PC-3 (cell line): ENCODE measurements at regions not wholly inside any gene's neighbourhood (a gene's known extent, or its start where the extent isn't known, plus 50 kb on each side); places are given as distances from the start of the nearest gene placed in this dataset.
A peak's percentile ranks its signal among the peaks of the same experiment; 100 is the strongest.
"Not testable (repeated sequence)": the region's sequence is repeated elsewhere in the genome, so short reads cannot be mapped to it uniquely, and the experiment has no call there.

Experiments
- ATAC-seq: fragments of 200-7000 bp; cut with Tn5 transposase; 2 replicates; pipeline ENCODE4 v1.9.1; 2020; ENCODE audit warnings: mild to moderate bottlenecking, moderate library complexity
- BruUV-seq: library from RNA; stranded (reverse); fragments of 400-500 nt; replicated peaks from 2 replicates; lab custom pipeline; 2021; lab: Mats Ljungman, UMichigan
- CTCF ChIA-PET: fragments of 300-600 bp; sonication (Branson Sonifier 250); formaldehyde crosslinking; loops from one replicate; lab custom pipeline; 2022; ENCODE audit warnings: antibody characterized with exemption; lab: Charles Lee
- POLR2A ChIA-PET: fragments of 300-600 bp; sonication (Branson Sonifier 250); formaldehyde crosslinking; loops from one replicate; lab custom pipeline; 2022; ENCODE audit warnings: antibody characterized with exemption; ENCODE audit not compliant: unreplicated experiment; lab: Charles Lee
- DNase-seq: peaks from one replicate; pipeline ENCODE4 v3.0.0-alpha.2; 2015
- H2AFZ ChIP-seq: fragments of 300-600 bp; sonication (generic); 2 replicates; pipeline ENCODE4 v1.6.0; 2016; ENCODE audit warnings: antibody characterized with exemption, low read length
- H3F3A ChIP-seq: fragments of 300-600 bp; sonication (generic); one replicate; pipeline ENCODE4 v1.6.0; 2017; ENCODE audit warnings: antibody characterized with exemption, low read length, control low read depth, mild to moderate bottlenecking; ENCODE audit not compliant: unreplicated experiment
- H3K27ac ChIP-seq: fragments of 300-600 bp; sonication (generic); 2 replicates; pipeline ENCODE4 v1.5.1; 2016; ENCODE audit warnings: mild to moderate bottlenecking, low read length
- H3K27me3 ChIP-seq: fragments of 300-600 bp; sonication (generic); 2 replicates; pipeline ENCODE4 v1.6.1; 2016; ENCODE audit warnings: low read length, mixed read lengths
- H3K36me3 ChIP-seq: fragments of 300-600 bp; sonication (generic); 2 replicates; pipeline ENCODE4 v1.6.1; 2016; ENCODE audit warnings: low read depth, mixed run types, low read length, mixed read lengths
- H3K4me1 ChIP-seq: fragments of 300-600 bp; sonication (generic); 2 replicates; pipeline ENCODE4 v1.5.1; 2016; ENCODE audit warnings: low read length; ENCODE audit not compliant: insufficient read depth
- H3K4me2 ChIP-seq: fragments of 300-600 bp; sonication (generic); 2 replicates; pipeline ENCODE4 v1.6.0; 2016; ENCODE audit warnings: low read length
- H3K4me3 ChIP-seq: fragments of 300-600 bp; sonication (generic); 2 replicates; pipeline ENCODE4 v1.5.1; 2016; ENCODE audit warnings: mild to moderate bottlenecking, low read length, mixed read lengths
- H3K79me2 ChIP-seq: fragments of 300-600 bp; sonication (generic); 2 replicates; pipeline ENCODE4 v1.6.1; 2017; ENCODE audit warnings: low read length, mixed read lengths
- H3K9ac ChIP-seq: fragments of 300-600 bp; sonication (generic); 2 replicates; pipeline ENCODE4 v1.6.0; 2016; ENCODE audit warnings: mild to moderate bottlenecking, low read length
- H3K9me2 ChIP-seq: fragments of 300-600 bp; sonication (generic); replicated peaks from 2 replicates; pipeline ENCODE4 v1.6.1; 2016; ENCODE audit warnings: mixed run types, low read length, mixed read lengths
- H3K9me3 ChIP-seq: fragments of 300-600 bp; sonication (generic); 2 replicates; pipeline ENCODE4 v1.6.1; 2016; ENCODE audit warnings: low read length, mixed read lengths
- H4K20me1 ChIP-seq: fragments of 300-600 bp; sonication (generic); 2 replicates; pipeline ENCODE4 v1.6.1; 2016; ENCODE audit warnings: low read length, mixed read lengths
- EZH2 ChIP-seq: fragments of 300-600 bp; sonication (generic); IDR thresholded peaks from one replicate; pipeline ENCODE4 v1.6.1; 2017; ENCODE audit warnings: antibody characterized with exemption, mild to moderate bottlenecking, low read length; ENCODE audit not compliant: unreplicated experiment
- EZH2phosphoT487 ChIP-seq: fragments of 300-600 bp; sonication (generic); IDR thresholded peaks from 2 replicates; pipeline ENCODE4 v1.6.1; 2018; ENCODE audit warnings: mild to moderate bottlenecking, antibody characterized with exemption, low read length, borderline replicate concordance
- intact Hi-C: fragments of 100-400 bp; cut with micrococcal nuclease; formaldehyde crosslinking; loops from 2 replicates; pipeline ENCODE4 v1.9.0; 2023
- TF ChIP-seq, protein P1 (sequence below): fragments of 300-600 bp; sonication (generic); conservative IDR thresholded peaks from 2 replicates; pipeline ENCODE4 v1.5.1; 2017; ENCODE audit warnings: antibody characterized with exemption, low read depth, mild to moderate bottlenecking, low read length

DNA sequence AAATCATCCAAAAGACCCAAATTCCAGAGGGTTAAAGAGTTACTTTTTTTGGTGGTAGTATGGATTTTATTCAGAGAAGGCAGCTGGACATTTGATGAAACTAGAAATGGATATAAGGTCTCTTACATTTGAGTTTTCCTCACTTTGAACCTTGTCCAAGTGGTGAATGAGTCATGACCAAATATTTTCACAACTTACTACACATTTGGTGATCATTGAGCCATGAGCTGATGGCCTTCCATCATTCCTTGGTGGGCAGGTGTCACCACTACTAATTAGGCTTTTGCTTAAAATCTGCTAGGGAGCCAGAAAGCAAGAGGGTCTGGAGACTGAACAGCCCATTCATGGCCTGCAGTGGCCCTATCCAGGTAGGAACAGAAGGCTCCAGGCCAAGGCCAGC is 620.2 kb upstream of the INTU start:
- H3F3A ChIP-seq = no peaks in the 10 kb centered on the region
- H3K4me1 ChIP-seq = no peaks in the 10 kb centered on the region
- H3K4me3 ChIP-seq = no peak overlapping the region
- H3K27ac ChIP-seq = no peak overlapping the region
- H2AFZ ChIP-seq = no peak overlapping the region
- BruUV-seq = no TSS peak
- H3K9me3 ChIP-seq = no peaks in the 10 kb centered on the region
- intact Hi-C loops = no loop called here
- no peak overlapping the region for H3K9ac ChIP-seq
- peak; percentile 45 for DNase-seq
- CTCF ChIA-PET = no interaction called here
- H3K27me3 ChIP-seq = no peaks in the 10 kb centered on the region
- H3K9me2 ChIP-seq = no peaks in the 10 kb centered on the region
- POLR2A ChIA-PET = no interaction called here
- H3K79me2 ChIP-seq = no peaks in the 10 kb centered on the region
- ATAC-seq = no peak
- TF ChIP-seq EZH2 (no peak), EZH2phosphoT487 (no peak)
- TF ChIP-seq, protein P1, sequence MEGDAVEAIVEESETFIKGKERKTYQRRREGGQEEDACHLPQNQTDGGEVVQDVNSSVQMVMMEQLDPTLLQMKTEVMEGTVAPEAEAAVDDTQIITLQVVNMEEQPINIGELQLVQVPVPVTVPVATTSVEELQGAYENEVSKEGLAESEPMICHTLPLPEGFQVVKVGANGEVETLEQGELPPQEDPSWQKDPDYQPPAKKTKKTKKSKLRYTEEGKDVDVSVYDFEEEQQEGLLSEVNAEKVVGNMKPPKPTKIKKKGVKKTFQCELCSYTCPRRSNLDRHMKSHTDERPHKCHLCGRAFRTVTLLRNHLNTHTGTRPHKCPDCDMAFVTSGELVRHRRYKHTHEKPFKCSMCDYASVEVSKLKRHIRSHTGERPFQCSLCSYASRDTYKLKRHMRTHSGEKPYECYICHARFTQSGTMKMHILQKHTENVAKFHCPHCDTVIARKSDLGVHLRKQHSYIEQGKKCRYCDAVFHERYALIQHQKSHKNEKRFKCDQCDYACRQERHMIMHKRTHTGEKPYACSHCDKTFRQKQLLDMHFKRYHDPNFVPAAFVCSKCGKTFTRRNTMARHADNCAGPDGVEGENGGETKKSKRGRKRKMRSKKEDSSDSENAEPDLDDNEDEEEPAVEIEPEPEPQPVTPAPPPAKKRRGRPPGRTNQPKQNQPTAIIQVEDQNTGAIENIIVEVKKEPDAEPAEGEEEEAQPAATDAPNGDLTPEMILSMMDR = no peak
- H3K36me3 ChIP-seq = no peaks in the 10 kb centered on the region
- H3K4me2 ChIP-seq = no peak overlapping the region
- no peaks in the 10 kb centered on the region for H4K20me1 ChIP-seq

DNA sequence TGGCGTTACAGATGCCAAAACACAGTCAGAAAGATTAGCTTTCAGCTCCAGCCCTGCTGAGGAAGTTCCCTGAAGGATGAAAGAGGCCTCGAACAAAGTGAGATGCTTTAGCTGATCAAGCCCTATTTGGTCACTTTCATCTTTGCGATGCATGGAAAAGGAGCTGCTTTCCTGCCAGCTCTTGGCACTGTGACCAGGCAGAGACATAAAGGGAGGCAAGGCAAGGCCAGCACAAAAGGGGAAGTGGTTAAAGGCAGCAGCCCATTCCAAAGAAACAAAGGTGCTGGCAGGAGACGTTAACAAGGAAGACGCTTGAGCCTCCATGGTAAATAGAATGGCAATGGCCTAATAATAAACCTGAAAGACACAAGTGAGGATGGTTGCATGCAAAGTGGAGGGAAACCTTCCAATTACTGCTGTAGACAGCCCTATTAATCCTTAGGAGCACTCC is 617.1 kb upstream of the INTU start:
- DNase-seq = no peak
- Histone ChIP-seq H3K36me3 (no peaks in the 10 kb centered on the region), H3K9me2 (no peaks in the 10 kb centered on the region), H3K4me3 (no peak overlapping the region), H2AFZ (no peak overlapping the region), H3K27me3 (no peaks in the 10 kb centered on the region), H3F3A (no peaks in the 10 kb centered on the region), H3K9me3 (no peaks in the 10 kb centered on the region), H3K79me2 (no peaks in the 10 kb centered on the region), H3K4me1 (no peaks in the 10 kb centered on the region), H3K27ac (no peak overlapping the region), H3K9ac (no peak overlapping the region), H4K20me1 (no peaks in the 10 kb centered on the region), H3K4me2 (no peak overlapping the region)
- ChIA-PET POLR2A (no interaction called here), CTCF (no interaction called here)
- ATAC-seq = no peak
- TF ChIP-seq EZH2phosphoT487 = no peak
- no peak for TF ChIP-seq EZH2
- TF ChIP-seq, protein P1 = no peak
- intact Hi-C loops = no loop called here
- no TSS peak for BruUV-seq

GRCh38 chr4:127018381-127018780 is 614.4 kb upstream of the INTU start:
- intact Hi-C loops = no loop called here
- no peaks in the 10 kb centered on the region for H3K9me3 ChIP-seq
- POLR2A ChIA-PET = no interaction called here
- H3F3A ChIP-seq = no peaks in the 10 kb centered on the region
- TF ChIP-seq, protein P1 = no peak
- TF ChIP-seq EZH2phosphoT487 = no peak
- TF ChIP-seq EZH2 = no peak
- no peaks in the 10 kb centered on the region for H3K79me2 ChIP-seq
- no peaks in the 10 kb centered on the region for H3K27me3 ChIP-seq
- H3K27ac ChIP-seq = no peak overlapping the region
- H3K36me3 ChIP-seq = no peaks in the 10 kb centered on the region
- CTCF ChIA-PET = no interaction called here
- BruUV-seq = no TSS peak
- no peaks in the 10 kb centered on the region for H3K4me1 ChIP-seq
- H3K4me2 ChIP-seq = no peak overlapping the region
- ATAC-seq (no peak), DNase-seq (no peak)
- H3K9ac ChIP-seq = no peak overlapping the region
- H3K4me3 ChIP-seq = no peak overlapping the region
- no peak overlapping the region for H2AFZ ChIP-seq
- H3K9me2 ChIP-seq = no peaks in the 10 kb centered on the region
- no peaks in the 10 kb centered on the region for H4K20me1 ChIP-seq

DNA sequence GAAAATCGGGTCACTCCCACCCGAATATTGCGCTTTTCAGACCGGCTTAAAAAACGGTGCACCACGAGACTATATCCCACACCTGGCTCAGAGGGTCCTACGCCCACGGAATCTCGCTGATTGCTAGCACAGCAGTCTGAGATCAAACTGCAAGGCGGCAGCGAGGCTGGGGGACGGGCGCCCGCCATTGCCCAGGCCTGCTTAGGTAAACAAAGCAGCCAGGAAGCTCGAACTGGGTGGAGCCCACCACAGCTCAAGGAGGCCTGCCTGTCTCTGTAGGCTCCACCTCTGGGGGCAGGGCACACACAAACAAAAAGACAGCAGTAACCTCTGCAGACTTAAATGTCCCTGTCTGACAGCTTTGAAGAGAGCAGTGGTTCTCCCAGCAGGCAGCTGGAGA is 611.9 kb upstream of the INTU start:
- H3K9me2 ChIP-seq, H2AFZ ChIP-seq, H4K20me1 ChIP-seq, H3K4me3 ChIP-seq, H3K36me3 ChIP-seq, CTCF ChIA-PET, POLR2A ChIA-PET, intact Hi-C loops, H3K4me1 ChIP-seq, H3K27me3 ChIP-seq, BruUV-seq, H3F3A ChIP-seq, H3K79me2 ChIP-seq, ATAC-seq, H3K27ac ChIP-seq, H3K9ac ChIP-seq, H3K9me3 ChIP-seq, DNase-seq, H3K4me2 ChIP-seq: not testable (repeated sequence)
